HepG2 (cell line): ENCODE measurements at regions not wholly inside any gene's neighbourhood (a gene's known extent, or its start where the extent isn't known, plus 50 kb on each side); places are given as distances from the start of the nearest gene placed in this dataset.

Experiments used
- ATAC-seq: fragments of 200-7000 bp; cut with Tn5 transposase; 3 replicates; pipeline ENCODE4 v1.9.1; 2020; ENCODE audit warnings: mild to moderate bottlenecking, moderate library complexity
- BruUV-seq: library from RNA; stranded (reverse); fragments of 400-500 nt; replicated peaks from 2 replicates; lab custom pipeline; 2021; lab: Mats Ljungman, UMichigan
- CTCF ChIA-PET: fragments of 300-600 bp; formaldehyde crosslinking; extraction: SDS; loops from one replicate; lab custom pipeline; 2021; ENCODE audit warnings: low total read pairs, inconsistent platforms, low intra/inter-chr PET ratio; lab: Yijun Ruan, JAX
- POLR2A ChIA-PET: fragments of 350-600 bp; sonication (Branson Sonifier 250); formaldehyde crosslinking; loops from one replicate; lab custom pipeline; 2020; ENCODE audit warnings: antibody characterized with exemption, inconsistent platforms; lab: Yijun Ruan, JAX
- DNase-seq: peaks from one replicate; pipeline ENCODE4 v3.0.0-alpha.2; 2015; ENCODE audit warnings: low spot score
- FAIRE-seq: peaks from 3 replicates; lab custom pipeline; 2011; peaks lifted over from hg19 to GRCh38; lab: Jason Lieb, UNC
- H2AFZ ChIP-seq: one replicate; pipeline ENCODE4 v1.6.1; 2011; ENCODE audit warnings: low read length, inconsistent platforms
- H3K27ac ChIP-seq: fragments of 300-600 bp; 3 replicates; pipeline ENCODE4 v1.8.0; 2011; ENCODE audit warnings: mixed run types, mild to moderate bottlenecking, mixed read lengths, low read length, inconsistent platforms; ENCODE audit not compliant: insufficient read depth; ENCODE audit errors: extremely low read length
- H3K27me3 ChIP-seq, 2 experiments: fragments of 200-600 bp in 1 of 2; 2 replicates in 1 of 2; 3 replicates in 1 of 2; pipeline versions ENCODE4 v1.6.0 to v1.8.0; 2011; ENCODE audit warnings: low read length in 2 of 2, mild to moderate bottlenecking in 2 of 2, moderate library complexity in 2 of 2, inconsistent platforms in 1 of 2; ENCODE audit not compliant: insufficient read depth in 2 of 2, control insufficient read depth in 1 of 2
- H3K36me3 ChIP-seq, 2 experiments: fragments of 200-600 bp in 1 of 2; replicated peaks in 1 of 2; 2 replicates in 1 of 2; 3 replicates in 1 of 2; pipeline versions ENCODE4 v1.5.1 to v1.8.0; 2011; ENCODE audit warnings: low read length in 2 of 2, inconsistent platforms in 1 of 2; ENCODE audit not compliant: insufficient read depth in 2 of 2, control insufficient read depth in 1 of 2
- H3K4me1 ChIP-seq: 2 replicates; pipeline ENCODE4 v1.5.1; 2012; ENCODE audit warnings: low read length, inconsistent platforms; ENCODE audit not compliant: insufficient read depth
- H3K4me2 ChIP-seq: 2 replicates; pipeline ENCODE4 v1.6.0; 2011; ENCODE audit warnings: low read depth, low read length, inconsistent platforms
- H3K4me3 ChIP-seq, 3 experiments: fragments of 200-600 bp in 1 of 3; sonication (generic), shearing (Covaris generic) in 1 of 3; replicated peaks in 1 of 3; 2 replicates each; pipeline ENCODE4 v1.5.1; 2011 to 2016; ENCODE audit warnings: low read length in 3 of 3, inconsistent platforms in 2 of 3, low read depth in 2 of 3, mild to moderate bottlenecking in 2 of 3, control low read depth in 1 of 3, mixed read lengths in 1 of 3; ENCODE audit not compliant: insufficient read depth in 1 of 3
- H3K79me2 ChIP-seq: one replicate; pipeline ENCODE4 v1.6.1; 2011; ENCODE audit warnings: low read length, inconsistent platforms; ENCODE audit not compliant: insufficient read depth
- H3K9ac ChIP-seq: 2 replicates; pipeline ENCODE4 v1.6.0; 2011; ENCODE audit warnings: mild to moderate bottlenecking, low read depth, low read length, inconsistent platforms; ENCODE audit not compliant: insufficient read depth
- H3K9me3 ChIP-seq: 2 replicates; pipeline ENCODE4 v1.5.1; 2012; ENCODE audit warnings: mild to moderate bottlenecking, low read length
- H4K20me1 ChIP-seq: 2 replicates; pipeline ENCODE4 v1.6.0; 2011; ENCODE audit warnings: inconsistent platforms, mild to moderate bottlenecking, low read length, moderate library complexity; ENCODE audit not compliant: insufficient read depth
- ELF4 ChIP-seq: sonication (generic); formaldehyde crosslinking; IDR thresholded peaks from 2 replicates; pipeline ENCODE4 v1.5.0; 2020; ENCODE audit warnings: missing genetic modification reagents, mild to moderate bottlenecking, moderate library complexity, borderline replicate concordance
- KLF16 ChIP-seq, 2 experiments: sonication (generic) in 1 of 2; formaldehyde crosslinking in 1 of 2; IDR thresholded peaks; 2 replicates each; pipeline versions ENCODE4 v1.6.1 to v1.8.0; 2016 to 2023; ENCODE audit warnings: missing genetic modification reagents in 2 of 2, missing compliant biosample characterization in 1 of 2
- KMT2B ChIP-seq: IDR thresholded peaks from 2 replicates; pipeline ENCODE4 v1.6.1; 2016; ENCODE audit warnings: missing genetic modification reagents, missing compliant biosample characterization
- PAX8 ChIP-seq: sonication (generic); formaldehyde crosslinking; IDR thresholded peaks from 2 replicates; pipeline ENCODE4 v1.8.0; 2022; ENCODE audit warnings: mild to moderate bottlenecking, missing genetic modification reagents, borderline replicate concordance
- ZNF232 ChIP-seq: sonication (generic); formaldehyde crosslinking; IDR thresholded peaks from 2 replicates; pipeline ENCODE4 v1.4.0; 2020; ENCODE audit warnings: missing genetic modification reagents, borderline replicate concordance
- ZNF296 ChIP-seq: sonication (generic); formaldehyde crosslinking; conservative IDR thresholded peaks from 2 replicates; pipeline ENCODE4 v1.5.0; 2020; ENCODE audit warnings: mild to moderate bottlenecking, missing genetic modification reagents
- ZSCAN25 ChIP-seq: sonication (generic); formaldehyde crosslinking; IDR thresholded peaks from 2 replicates; pipeline ENCODE4 v1.8.0; 2022; ENCODE audit warnings: mild to moderate bottlenecking, missing genetic modification reagents
- WGBS: methylation state at CpG from one replicate; pipeline ENCODE4 v1.1.6; 2017; ENCODE audit warnings: low lambda C conversion rate; 5-methylcytosine and 5-hydroxymethylcytosine counted together
- in situ Hi-C: cut with HindIII; loops from 2 replicates; pipeline ENCODE4 v1.10.0; 2017; ENCODE audit warnings: low pct_unique_long_range_greater_than_20kb; ENCODE audit not compliant: extremely low pct_ligation_motif_present
- intact Hi-C: fragments of 100-400 bp; cut with micrococcal nuclease; formaldehyde crosslinking; loops from one replicate; pipeline ENCODE4 v1.10.0; 2022; ENCODE audit not compliant: unreplicated experiment
- TF ChIP-seq, protein P1 (sequence below): sonication (generic); formaldehyde crosslinking; IDR thresholded peaks from 2 replicates; pipeline ENCODE4 v1.4.0; 2020; ENCODE audit warnings: mild to moderate bottlenecking, missing genetic modification reagents, borderline replicate concordance
- TF ChIP-seq, protein P2 (sequence below): fragments of 450-650 bp; IDR thresholded peaks from 2 replicates; pipeline ENCODE4 v1.6.1; 2017

DNA sequence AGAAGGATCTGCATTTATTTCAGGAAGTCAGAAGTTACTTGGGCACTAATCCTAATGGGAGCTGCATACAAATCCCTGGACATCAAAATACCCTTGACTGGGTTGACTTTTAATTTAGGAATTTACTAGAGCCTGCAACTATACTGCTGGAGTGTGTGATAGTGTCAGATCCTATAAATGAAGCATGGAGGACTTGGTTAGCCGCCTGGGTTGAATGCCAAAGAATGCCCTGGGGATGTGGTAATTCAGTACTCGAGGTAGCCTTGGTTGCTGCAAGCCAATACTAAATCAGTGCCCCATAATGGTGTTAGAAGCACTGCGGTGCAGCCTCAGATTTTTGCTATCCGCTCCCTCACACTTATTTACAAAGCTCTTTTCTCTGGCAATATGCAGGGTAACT is 184.9 kb downstream of the CAPZA3 start:
- FAIRE-seq, result no peak
- BruUV-seq, result no TSS peak
- TF ChIP-seq ZSCAN25 (CRISPR knock-in tag) (no peak), KLF16 (CRISPR knock-in tag; IDR thresholded peaks at IDR 0.05) (no peak), ZNF296 (no peak), KMT2B (CRISPR knock-in tag) (no peak), ELF4 (no peak), PAX8 (no peak), ZNF232 (CRISPR knock-in tag) (no peak)
- TF ChIP-seq, protein P1, sequence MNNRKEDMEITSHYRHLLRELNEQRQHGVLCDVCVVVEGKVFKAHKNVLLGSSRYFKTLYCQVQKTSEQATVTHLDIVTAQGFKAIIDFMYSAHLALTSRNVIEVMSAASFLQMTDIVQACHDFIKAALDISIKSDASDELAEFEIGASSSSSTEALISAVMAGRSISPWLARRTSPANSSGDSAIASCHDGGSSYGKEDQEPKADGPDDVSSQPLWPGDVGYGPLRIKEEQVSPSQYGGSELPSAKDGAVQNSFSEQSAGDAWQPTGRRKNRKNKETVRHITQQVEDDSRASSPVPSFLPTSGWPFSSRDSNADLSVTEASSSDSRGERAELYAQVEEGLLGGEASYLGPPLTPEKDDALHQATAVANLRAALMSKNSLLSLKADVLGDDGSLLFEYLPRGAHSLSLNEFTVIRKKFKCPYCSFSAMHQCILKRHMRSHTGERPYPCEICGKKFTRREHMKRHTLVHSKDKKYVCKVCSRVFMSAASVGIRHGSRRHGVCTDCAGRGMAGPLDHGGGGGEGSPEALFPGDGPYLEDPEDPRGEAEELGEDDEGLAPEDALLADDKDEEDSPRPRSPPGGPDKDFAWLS (CRISPR knock-in tag), result no peak
- TF ChIP-seq, protein P2, sequence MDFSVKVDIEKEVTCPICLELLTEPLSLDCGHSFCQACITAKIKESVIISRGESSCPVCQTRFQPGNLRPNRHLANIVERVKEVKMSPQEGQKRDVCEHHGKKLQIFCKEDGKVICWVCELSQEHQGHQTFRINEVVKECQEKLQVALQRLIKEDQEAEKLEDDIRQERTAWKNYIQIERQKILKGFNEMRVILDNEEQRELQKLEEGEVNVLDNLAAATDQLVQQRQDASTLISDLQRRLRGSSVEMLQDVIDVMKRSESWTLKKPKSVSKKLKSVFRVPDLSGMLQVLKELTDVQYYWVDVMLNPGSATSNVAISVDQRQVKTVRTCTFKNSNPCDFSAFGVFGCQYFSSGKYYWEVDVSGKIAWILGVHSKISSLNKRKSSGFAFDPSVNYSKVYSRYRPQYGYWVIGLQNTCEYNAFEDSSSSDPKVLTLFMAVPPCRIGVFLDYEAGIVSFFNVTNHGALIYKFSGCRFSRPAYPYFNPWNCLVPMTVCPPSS, result no peak
- TF ChIP-seq, all 625 proteins: peak for 0
- H3K4me2 ChIP-seq, result no peak overlapping the region
- H3K4me1 ChIP-seq, result no peaks in the 10 kb centered on the region
- in situ Hi-C loops (no loop called here), intact Hi-C loops (loop anchor here (10.0 kb wide), 1 partner anchor 202 kb away; the partner anchor contains the start of gene PLEKHA5)
- no peaks in the 10 kb centered on the region for H3K9me3 ChIP-seq
- H4K20me1 ChIP-seq, result no peaks in the 10 kb centered on the region
- no peak overlapping the region for H3K9ac ChIP-seq
- H3K36me3 ChIP-seq, result no peaks in the 10 kb centered on the region
- DNase-seq (no peak), ATAC-seq (no peak)
- H3K4me3 ChIP-seq, result no peak overlapping the region
- H2AFZ ChIP-seq, result no peak overlapping the region
- no peaks in the 10 kb centered on the region; a peak in 1 of 5 replicates for H3K27me3 ChIP-seq
- ChIA-PET CTCF (no interaction called here), POLR2A (no interaction called here)
- H3K27ac ChIP-seq, result no peak overlapping the region
- WGBS, result 56% methylated on average over 3 of the region's 4 CpGs
- H3K79me2 ChIP-seq, result no peaks in the 10 kb centered on the region
